ENCODE measurements at regions not wholly inside any gene's neighbourhood (a gene's known extent, or its start where the extent isn't known, plus 50 kb on each side); places are given as distances from the start of the nearest gene placed in this dataset.

DNA sequence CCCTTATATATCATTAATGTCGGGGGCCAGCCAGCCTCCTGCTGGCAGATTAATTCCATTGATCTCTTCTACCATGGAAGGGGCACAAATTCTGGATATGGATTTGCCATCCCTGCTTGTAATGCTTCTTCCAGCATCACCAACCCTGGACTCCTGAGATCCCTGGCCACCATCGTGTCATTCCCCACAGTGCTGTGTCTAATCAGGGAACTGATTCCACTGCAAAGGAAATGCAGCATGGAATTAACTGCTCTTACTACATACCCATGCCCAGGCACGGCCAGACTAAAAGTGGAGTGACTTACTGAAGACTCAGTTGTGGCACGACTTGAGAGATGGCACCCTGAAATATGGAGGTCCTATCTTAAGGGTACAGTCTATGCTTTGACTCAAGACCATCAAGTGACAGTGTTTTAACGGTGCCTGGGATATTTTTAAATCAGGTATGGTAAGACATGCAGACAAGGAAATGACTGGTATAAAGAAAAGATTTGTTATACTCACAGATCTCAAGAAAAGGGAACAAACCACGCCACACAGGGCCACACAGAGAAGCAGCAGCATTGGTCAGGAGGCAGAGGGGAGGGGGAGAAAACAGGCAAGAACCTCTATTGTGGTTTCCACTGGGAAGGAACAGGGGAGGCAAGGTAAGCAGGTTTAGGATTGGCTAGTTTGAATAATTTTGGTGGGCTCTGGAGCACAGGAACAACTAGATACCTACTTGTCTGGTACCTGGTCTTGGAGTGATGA, 65.1 kb downstream of the IGLL5 start:
- no peak for TF ChIP-seq SIN3A (IDR thresholded peaks at IDR 0.05; ENCODE audit: borderline replicate concordance, insufficient read depth, low read depth, low read length)
- TF ChIP-seq, protein P1, sequence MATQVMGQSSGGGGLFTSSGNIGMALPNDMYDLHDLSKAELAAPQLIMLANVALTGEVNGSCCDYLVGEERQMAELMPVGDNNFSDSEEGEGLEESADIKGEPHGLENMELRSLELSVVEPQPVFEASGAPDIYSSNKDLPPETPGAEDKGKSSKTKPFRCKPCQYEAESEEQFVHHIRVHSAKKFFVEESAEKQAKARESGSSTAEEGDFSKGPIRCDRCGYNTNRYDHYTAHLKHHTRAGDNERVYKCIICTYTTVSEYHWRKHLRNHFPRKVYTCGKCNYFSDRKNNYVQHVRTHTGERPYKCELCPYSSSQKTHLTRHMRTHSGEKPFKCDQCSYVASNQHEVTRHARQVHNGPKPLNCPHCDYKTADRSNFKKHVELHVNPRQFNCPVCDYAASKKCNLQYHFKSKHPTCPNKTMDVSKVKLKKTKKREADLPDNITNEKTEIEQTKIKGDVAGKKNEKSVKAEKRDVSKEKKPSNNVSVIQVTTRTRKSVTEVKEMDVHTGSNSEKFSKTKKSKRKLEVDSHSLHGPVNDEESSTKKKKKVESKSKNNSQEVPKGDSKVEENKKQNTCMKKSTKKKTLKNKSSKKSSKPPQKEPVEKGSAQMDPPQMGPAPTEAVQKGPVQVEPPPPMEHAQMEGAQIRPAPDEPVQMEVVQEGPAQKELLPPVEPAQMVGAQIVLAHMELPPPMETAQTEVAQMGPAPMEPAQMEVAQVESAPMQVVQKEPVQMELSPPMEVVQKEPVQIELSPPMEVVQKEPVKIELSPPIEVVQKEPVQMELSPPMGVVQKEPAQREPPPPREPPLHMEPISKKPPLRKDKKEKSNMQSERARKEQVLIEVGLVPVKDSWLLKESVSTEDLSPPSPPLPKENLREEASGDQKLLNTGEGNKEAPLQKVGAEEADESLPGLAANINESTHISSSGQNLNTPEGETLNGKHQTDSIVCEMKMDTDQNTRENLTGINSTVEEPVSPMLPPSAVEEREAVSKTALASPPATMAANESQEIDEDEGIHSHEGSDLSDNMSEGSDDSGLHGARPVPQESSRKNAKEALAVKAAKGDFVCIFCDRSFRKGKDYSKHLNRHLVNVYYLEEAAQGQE (IDR thresholded peaks at IDR 0.05; ENCODE audit: insufficient read depth in 1 of 2, low read depth in 2 of 2, low read length in 1 of 2) = no peak
- POLR2A ChIA-PET = no interaction called here
- H3K4me3 ChIP-seq (ENCODE audit: low read depth in 2 of 2, low read length in 2 of 2) = no peak overlapping the region
- BruUV-seq (replicated peaks) = no TSS peak
- intact Hi-C loops (cut with micrococcal nuclease; ENCODE audit: unreplicated experiment) = loop anchor here (10.0 kb wide), 1 partner anchor 488 kb away; no protein-coding TSS in a partner anchor
- CTCF ChIA-PET = interaction anchor here (0.7 kb wide), 1 partner anchor 41 kb away, joined by 8 read pairs; no protein-coding TSS in a partner anchor
- no peaks in the 10 kb centered on the region for H3K4me1 ChIP-seq (ENCODE audit: control insufficient read depth, insufficient read depth, low read length)
- no peaks in the 10 kb centered on the region for H3K9me3 ChIP-seq (ENCODE audit: control insufficient read depth, insufficient read depth, low read depth, low read length)
- in situ Hi-C loops (cut with HindIII; ENCODE audit: low pct_unique_long_range_greater_than_20kb, low sequenced_read_pairs) = no loop called here
- no peak for DNase-seq (ENCODE audit: low read depth, low spot score)
- H3K36me3 ChIP-seq (ENCODE audit: control insufficient read depth, insufficient read depth, low read length) = no peaks in the 10 kb centered on the region
- H3K27me3 ChIP-seq (ENCODE audit: control insufficient read depth, insufficient read depth, low read length) = peaks cover 8% of the 10 kb centered on the region
- H3K27ac ChIP-seq (ENCODE audit: low read length) = no peak overlapping the region
- no peak for ATAC-seq

DNA sequence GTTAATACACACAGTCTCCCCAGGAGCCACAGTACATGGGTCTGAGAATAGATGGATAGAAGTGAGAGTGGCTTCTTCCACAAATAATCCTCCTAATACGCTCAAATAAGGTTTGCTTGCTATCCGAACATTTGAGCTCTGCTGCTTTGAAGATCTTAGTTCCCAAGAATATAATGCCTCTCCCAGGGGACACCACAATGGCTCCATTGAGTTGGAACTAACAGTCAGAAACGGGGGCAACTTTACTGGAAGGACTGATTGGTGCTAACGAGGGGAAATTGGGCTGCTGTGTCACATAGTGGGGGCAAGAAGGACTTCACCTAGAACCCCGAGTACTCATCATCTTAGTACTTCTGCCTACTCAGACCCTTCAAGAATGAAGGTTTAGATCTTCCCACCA, 66.2 kb downstream of the IGLL5 start:
- ATAC-seq (no peak), DNase-seq (ENCODE audit: low read depth, low spot score) (no peak)
- CTCF ChIA-PET = no interaction called here
- intact Hi-C loops (cut with micrococcal nuclease; ENCODE audit: unreplicated experiment) = loop anchor here (10.0 kb wide), 1 partner anchor 489 kb away; no protein-coding TSS in a partner anchor
- H3K4me3 ChIP-seq (ENCODE audit: low read depth in 2 of 2, low read length in 2 of 2) = no peak overlapping the region
- H3K27ac ChIP-seq (ENCODE audit: low read length) = no peak overlapping the region
- H3K27me3 ChIP-seq (ENCODE audit: control insufficient read depth, insufficient read depth, low read length) = peaks cover 8% of the 10 kb centered on the region
- BruUV-seq (replicated peaks) = no TSS peak
- H3K4me1 ChIP-seq (ENCODE audit: control insufficient read depth, insufficient read depth, low read length) = no peaks in the 10 kb centered on the region
- POLR2A ChIA-PET = interaction anchor here (0.7 kb wide), 1 partner anchor 417 kb away, joined by 10 read pairs; no protein-coding TSS in a partner anchor
- no peaks in the 10 kb centered on the region for H3K9me3 ChIP-seq (ENCODE audit: control insufficient read depth, insufficient read depth, low read depth, low read length)
- no peaks in the 10 kb centered on the region for H3K36me3 ChIP-seq (ENCODE audit: control insufficient read depth, insufficient read depth, low read length)
- TF ChIP-seq SIN3A (IDR thresholded peaks at IDR 0.05; ENCODE audit: borderline replicate concordance, insufficient read depth, low read depth, low read length) (no peak), POLR2AphosphoS5 (IDR thresholded peaks at IDR 0.05; ENCODE audit: low read depth, low read length) (no peak), CTCF (IDR thresholded peaks at IDR 0.05) (no peak), TCF7L2 (IDR thresholded peaks at IDR 0.05; ENCODE audit: low read depth, low read length) (no peak)
- TF ChIP-seq, protein P1 (IDR thresholded peaks at IDR 0.05; ENCODE audit: insufficient read depth in 1 of 2, low read depth in 2 of 2, low read length in 1 of 2) = no peak
- in situ Hi-C loops (cut with HindIII; ENCODE audit: low pct_unique_long_range_greater_than_20kb, low sequenced_read_pairs) = no loop called here
